GM21619 (cell line): ENCODE measurements at regions not wholly inside any gene's neighbourhood (a gene's known extent, or its start where the extent isn't known, plus 50 kb on each side); places are given as distances from the start of the nearest gene placed in this dataset.

Source experiments
- ATAC-seq: cut with Tn5 transposase; IDR thresholded peaks from one replicate; pipeline ENCODE4 v1.9.1; 2021; ENCODE audit not compliant: unreplicated experiment

DNA sequence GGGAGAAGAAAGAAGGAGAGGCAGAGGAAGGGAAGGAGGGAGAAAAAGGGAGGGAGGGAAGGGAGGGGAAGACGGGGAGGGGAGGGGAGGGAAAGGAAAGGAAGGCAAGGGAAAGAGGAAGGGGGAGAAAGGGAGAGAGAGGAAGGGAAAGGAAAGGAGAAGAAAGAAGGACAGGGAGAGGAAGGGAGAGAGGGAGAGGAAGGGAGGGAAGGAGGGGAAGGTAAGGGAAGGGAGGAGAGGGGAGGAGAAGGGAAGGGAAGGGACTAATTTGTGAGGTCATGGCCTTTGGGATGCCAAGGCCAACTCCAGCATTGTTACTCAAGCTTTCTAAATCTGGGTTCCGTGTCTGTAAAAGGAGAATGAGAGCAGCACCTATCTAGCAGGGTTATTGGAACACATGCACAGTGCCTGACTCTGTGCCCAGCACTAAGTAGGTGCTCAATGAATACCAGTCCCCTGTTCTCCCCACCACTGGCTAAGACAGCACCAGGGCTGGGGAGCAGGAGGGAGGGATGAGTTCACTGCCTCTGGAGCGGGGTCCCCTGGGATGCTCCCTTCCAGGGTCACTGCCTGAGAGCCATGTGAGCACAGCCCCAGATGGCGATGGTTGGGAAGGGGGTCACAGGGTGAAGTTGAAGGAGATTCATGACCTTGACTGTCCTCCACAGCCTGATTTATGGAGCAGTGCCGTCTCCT, 560.1 kb upstream of the TBX3 start:
- ATAC-seq, result no peak

DNA sequence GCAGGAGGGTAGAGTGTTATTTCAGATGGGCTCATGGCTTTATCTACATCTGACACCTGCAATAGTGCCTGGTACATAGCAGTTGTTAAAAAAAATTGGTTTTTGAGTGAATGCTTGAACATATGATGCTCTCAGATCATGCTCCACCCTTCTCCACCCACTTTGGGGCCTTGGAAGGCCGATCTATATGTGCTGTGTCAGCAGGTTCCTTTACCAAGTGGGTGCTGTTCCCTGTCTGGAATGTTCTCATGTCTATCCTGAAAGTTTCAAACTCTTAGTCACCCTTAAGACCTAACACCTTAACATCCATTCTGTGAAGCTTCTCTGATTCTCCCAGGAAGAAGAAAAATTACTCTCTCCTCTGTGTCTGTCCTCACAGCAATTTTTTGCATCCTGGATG, 556.3 kb upstream of the TBX3 start:
- no peak for ATAC-seq

- no peak for ATAC-seq
These were observed 551.9 kb upstream of the TBX3 start for GRCh38 chr12:115235880-115236279.

- no peak for ATAC-seq
These were observed 550.0 kb upstream of the TBX3 start for GRCh38 chr12:115233891-115234543.

- no peak for ATAC-seq
These were observed 548.6 kb upstream of the TBX3 start for GRCh38 chr12:115232455-115233156.

DNA sequence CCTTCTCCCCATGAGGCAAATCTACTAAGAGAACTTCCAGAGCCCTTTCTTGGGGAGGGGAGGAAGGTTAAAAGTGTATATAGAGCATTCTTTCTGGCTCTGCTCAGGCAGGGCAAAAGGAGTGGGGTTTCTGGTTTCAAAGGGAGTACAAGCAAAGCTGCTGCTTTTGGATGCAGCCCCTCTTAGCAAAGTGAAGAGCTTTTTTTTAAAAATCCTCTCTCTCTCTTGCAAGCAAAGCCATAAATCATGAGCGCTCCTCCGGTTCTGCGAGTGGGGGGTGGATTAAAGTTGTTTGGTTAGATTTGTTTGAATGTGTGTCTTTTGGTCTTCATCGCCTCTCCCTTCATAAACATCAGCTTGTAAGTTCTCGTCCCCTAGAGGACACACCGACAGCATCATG, 546.6 kb upstream of the TBX3 start:
- ATAC-seq, result no peak

GRCh38 chr12:115229517-115229916, 545.5 kb upstream of the TBX3 start:
- ATAC-seq, result no peak

DNA sequence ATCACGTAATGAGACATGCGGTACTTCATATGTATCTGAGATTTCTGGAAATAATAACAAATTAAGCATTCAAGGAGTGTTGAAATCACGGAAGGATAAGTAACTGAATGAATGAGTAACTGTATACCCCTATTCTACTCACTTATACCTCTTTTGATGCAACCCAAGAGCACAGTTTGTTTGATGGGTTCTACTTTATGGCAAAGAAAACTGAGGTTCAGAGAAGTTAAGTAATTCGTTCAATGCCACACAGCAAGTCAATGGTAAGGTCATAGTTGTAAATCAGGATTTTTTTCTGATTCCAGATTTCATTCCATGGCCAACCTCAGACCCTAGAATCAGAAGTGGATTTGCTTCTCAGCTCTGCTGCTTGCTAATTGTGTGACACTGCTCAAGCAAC, 544.5 kb upstream of the TBX3 start:
- no peak for ATAC-seq

DNA sequence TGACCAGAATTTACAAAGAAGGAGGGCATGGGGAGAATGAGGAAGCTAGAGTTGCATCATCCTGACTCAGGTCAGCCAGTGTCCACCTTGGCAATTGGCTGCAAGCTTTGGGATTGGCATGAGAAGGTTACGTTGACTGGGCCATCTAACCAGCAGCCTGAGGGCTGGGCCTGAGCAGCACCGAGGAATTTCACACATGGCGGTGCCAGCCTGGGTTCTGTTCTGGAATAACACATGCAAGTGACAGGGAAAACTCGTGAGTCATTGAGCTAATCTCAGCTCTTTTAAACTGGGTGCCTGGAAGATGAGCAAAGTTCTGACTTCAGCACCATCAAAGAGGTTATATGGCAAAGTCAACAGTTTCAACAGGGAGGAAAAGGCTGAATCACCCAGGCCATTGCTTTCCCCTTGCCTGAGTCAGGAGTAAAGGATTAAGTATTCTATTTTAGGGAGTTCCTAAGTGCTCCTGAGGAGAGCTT, 543.2 kb upstream of the TBX3 start:
- ATAC-seq, result no peak

GRCh38 chr12:115225845-115226244, 541.9 kb upstream of the TBX3 start:
- no peak for ATAC-seq

- ATAC-seq, result no peak
These were observed 540.0 kb upstream of the TBX3 start for GRCh38 chr12:115223991-115224390.

DNA sequence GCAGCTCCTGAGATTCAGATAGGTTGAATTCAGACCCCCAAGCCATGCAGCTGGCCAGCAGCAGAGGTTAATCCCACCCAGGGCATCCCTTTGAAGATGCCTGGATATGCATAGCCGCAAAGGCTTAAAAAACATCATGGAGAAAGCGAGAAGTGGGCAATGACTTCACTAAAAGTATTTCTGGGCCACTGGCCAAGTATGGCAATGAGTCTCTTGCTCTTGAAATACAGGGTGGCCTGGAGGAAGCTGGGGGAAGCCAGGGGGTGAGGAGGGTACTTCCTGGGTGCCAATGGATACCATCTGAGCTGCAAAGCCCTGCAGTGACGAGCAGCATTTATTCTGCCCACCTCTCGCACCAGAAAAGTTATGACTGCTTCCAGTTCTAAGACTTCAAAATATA, 539.3 kb upstream of the TBX3 start:
- ATAC-seq, result no peak

DNA sequence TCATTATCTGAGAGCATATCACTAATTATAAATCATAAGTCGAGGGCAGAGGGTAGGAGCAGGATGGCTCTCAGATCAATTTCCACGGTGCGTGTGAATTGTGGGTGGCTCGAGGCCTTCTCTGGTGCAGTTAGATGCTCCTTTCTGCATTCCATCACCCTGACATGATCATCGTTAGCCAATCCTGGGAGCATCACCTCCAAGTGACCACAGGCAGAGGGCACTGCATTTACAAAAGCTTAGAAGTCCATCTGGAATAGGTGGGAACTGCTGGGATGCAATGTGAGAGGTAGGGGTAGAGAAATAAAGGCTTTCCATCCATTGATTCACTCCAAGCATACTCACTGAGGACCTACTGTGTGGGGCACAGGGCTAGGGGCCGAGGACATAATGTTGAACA, 538.2 kb upstream of the TBX3 start:
- ATAC-seq, result no peak

DNA sequence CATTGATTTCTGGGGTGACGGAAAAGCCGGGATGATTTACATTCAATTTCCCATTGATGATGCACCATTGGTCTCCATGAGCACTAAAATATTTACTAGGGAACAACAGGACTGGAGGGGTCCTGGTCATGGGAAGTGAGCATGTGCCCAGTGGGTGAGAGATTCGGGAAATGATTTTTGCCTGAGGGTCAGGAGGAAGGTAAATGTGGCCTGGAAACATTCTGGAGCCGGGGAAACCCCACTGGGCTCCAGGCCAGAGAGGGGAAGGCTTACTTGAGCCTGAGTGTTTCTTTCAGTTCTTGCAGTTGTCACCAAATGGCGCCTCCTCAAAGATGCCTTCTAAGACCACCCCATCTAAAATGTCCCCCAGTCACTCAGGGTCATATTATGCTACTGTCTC, 532.3 kb upstream of the TBX3 start:
- ATAC-seq, result no peak

DNA sequence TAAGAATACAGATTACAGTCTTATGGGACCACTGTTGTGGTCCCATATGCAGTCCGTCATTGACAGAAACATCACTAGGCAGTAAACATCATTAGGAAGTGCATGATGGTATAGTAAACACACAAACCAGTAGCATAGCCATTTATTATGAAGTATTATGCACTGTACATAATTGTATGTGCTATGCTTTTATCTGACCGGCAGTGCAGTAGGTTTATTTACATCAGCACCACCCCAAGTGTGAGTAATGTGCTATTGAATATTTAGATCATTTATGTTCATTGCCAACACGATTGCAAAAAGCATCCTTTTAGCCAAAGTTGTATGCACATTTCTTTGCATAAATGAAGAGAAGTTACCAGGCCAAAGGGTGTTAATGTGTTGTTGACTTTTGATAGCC, 531.6 kb upstream of the TBX3 start:
- ATAC-seq, result no peak

GRCh38 chr12:115213538-115214016, 529.6 kb upstream of the TBX3 start:
- no peak for ATAC-seq

DNA sequence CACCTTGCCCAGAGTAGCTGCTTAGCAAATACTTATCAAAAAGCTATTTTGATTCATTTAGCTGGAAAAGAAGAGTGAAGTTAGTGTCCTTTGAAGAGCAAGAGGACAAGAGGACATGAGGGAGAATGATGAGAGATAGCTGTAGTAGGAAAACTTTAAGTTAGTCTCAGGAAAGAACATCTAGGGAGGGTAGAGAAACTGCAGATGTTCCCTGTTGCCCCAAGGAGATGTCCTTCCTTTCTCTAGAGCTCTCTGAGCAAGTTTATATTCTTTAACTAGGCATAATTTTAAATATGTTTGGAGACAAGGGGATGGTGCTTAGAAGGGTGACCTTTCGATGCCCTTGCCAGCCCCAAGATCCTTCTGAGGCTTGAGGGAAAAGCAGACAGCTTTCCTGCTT, 529.1 kb upstream of the TBX3 start:
- no peak for ATAC-seq

- ATAC-seq, result no peak
These were observed 528.4 kb upstream of the TBX3 start for GRCh38 chr12:115212356-115212755.

- no peak for ATAC-seq
These were observed 526.7 kb upstream of the TBX3 start for GRCh38 chr12:115210533-115211252.

GRCh38 chr12:115209230-115209629, 525.3 kb upstream of the TBX3 start:
- ATAC-seq, result no peak

DNA sequence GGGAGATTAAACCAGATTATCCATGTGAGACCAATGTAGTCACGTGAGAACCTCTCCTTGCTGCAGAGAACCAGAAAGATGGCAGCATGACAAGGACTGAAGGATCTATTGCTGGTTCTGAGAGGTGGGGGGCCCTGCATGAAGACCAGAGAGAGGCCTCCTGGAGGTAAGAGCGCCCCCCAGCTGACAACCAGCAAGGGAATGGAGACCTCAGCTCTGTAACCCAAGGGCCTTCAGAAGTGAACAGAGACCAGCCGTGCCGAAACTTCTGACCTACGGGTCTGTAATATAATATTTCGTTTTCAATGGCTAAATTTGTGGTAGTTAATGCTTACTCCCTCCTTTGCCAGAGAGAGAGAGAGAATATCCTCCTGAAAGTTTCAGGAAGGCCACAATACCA, 524.1 kb upstream of the TBX3 start:
- ATAC-seq, result no peak
